DOHH2 (cell line): ENCODE measurements at regions not wholly inside any gene's neighbourhood (a gene's known extent, or its start where the extent isn't known, plus 50 kb on each side); places are given as distances from the start of the nearest gene placed in this dataset.

ENCODE experiments used
- CTCF ChIP-seq: fragments of 200-600 bp; sonication (generic); IDR thresholded peaks from one replicate; pipeline ENCODE4 v1.5.1; 2014; ENCODE audit warnings: antibody characterized with exemption, mild to moderate bottlenecking, low read depth, low read length; ENCODE audit not compliant: poor library complexity, severe bottlenecking
- EZH2phosphoT487 ChIP-seq: fragments of 200-600 bp; sonication (generic); IDR thresholded peaks from 2 replicates; pipeline ENCODE4 v1.6.1; 2017; ENCODE audit warnings: borderline replicate concordance, mild to moderate bottlenecking, antibody characterized with exemption, low read length, moderate library complexity, mixed read lengths

DNA sequence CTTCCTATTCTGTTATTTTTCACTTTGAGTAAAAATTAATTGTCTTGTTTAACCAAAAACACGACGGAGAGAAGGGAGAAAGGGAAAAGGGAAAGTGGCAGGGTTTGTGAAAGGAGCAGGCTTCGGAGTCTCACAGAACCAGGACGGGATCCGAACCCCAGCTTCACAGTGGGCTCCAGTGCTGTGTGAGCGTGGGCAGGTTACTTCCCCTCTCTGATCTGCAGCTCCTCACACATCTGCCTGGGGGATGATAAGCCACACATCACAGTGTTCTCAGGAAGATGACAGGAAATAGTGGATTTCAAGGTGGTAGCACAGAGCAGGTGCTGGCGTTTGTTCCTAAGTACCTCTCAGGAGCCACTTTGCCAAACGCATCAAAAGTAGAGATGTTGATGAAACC, 94.2 kb upstream of the GPR26 start:
- TF ChIP-seq CTCF (no peak), EZH2phosphoT487 (no peak)
